Calu3 (cell line): ENCODE measurements at regions not wholly inside any gene's neighbourhood (a gene's known extent, or its start where the extent isn't known, plus 50 kb on each side); places are given as distances from the start of the nearest gene placed in this dataset.

Experiments
- BruUV-seq: library from RNA; stranded (reverse); fragments of 400-500 nt; replicated peaks from 2 replicates; lab custom pipeline; 2021; lab: Mats Ljungman, UMichigan
- CTCF ChIA-PET: fragments of 300-600 bp; sonication (Branson Sonifier 250); formaldehyde crosslinking; loops from one replicate; lab custom pipeline; 2022; ENCODE audit warnings: antibody characterized with exemption; lab: Charles Lee
- DNase-seq: peaks from one replicate; pipeline ENCODE4 v3.0.0; 2022
- H3K27ac Mint-ChIP-seq: one replicate; pipeline ENCODE4 v1.8.0; 2022; ENCODE audit warnings: mixed read lengths; ENCODE audit not compliant: unreplicated experiment
- H3K27me3 Mint-ChIP-seq: one replicate; pipeline ENCODE4 v1.8.0; 2022; ENCODE audit warnings: mixed read lengths; ENCODE audit not compliant: unreplicated experiment
- H3K36me3 Mint-ChIP-seq: one replicate; pipeline ENCODE4 v1.8.0; 2022; ENCODE audit warnings: mild to moderate bottlenecking, moderate library complexity, mixed read lengths; ENCODE audit not compliant: insufficient read depth, unreplicated experiment
- H3K4me1 Mint-ChIP-seq: one replicate; pipeline ENCODE4 v1.8.0; 2022; ENCODE audit warnings: mild to moderate bottlenecking, low read depth, mixed read lengths; ENCODE audit not compliant: unreplicated experiment
- H3K4me3 Mint-ChIP-seq: one replicate; pipeline ENCODE4 v1.8.0; 2022; ENCODE audit warnings: mild to moderate bottlenecking, low read depth, moderate library complexity, mixed read lengths; ENCODE audit not compliant: unreplicated experiment
- H3K9me3 Mint-ChIP-seq: one replicate; pipeline ENCODE4 v1.8.0; 2022; ENCODE audit warnings: low read depth, mixed read lengths; ENCODE audit not compliant: unreplicated experiment
- intact Hi-C: fragments of 100-400 bp; cut with micrococcal nuclease; formaldehyde crosslinking; loops from one replicate; pipeline ENCODE4 v1.10.0; 2022; ENCODE audit not compliant: unreplicated experiment
- TF ChIP-seq, protein P1 (sequence below): fragments of 200-600 bp; IDR thresholded peaks from one replicate; pipeline ENCODE4 v1.8.0; 2022; ENCODE audit warnings: antibody characterized with exemption; ENCODE audit not compliant: unreplicated experiment

GRCh38 chr7:25553580-25554291 lies 325.4 kb upstream of the NPVF start:
- no TSS peak for BruUV-seq

GRCh38 chr7:25557379-25557917 lies 329.2 kb upstream of the NPVF start:
- no peak for DNase-seq
- Mint-ChIP-seq H3K9me3 (no peaks in the 10 kb centered on the region), H3K4me1 (no peaks in the 10 kb centered on the region), H3K27me3 (peaks cover 98% of the 10 kb centered on the region), H3K36me3 (no peaks in the 10 kb centered on the region), H3K27ac (no peak overlapping the region), H3K4me3 (no peak overlapping the region)
- CTCF ChIA-PET, result no interaction called here
- intact Hi-C loops, result no loop called here
- no TSS peak for BruUV-seq
- TF ChIP-seq, protein P1, sequence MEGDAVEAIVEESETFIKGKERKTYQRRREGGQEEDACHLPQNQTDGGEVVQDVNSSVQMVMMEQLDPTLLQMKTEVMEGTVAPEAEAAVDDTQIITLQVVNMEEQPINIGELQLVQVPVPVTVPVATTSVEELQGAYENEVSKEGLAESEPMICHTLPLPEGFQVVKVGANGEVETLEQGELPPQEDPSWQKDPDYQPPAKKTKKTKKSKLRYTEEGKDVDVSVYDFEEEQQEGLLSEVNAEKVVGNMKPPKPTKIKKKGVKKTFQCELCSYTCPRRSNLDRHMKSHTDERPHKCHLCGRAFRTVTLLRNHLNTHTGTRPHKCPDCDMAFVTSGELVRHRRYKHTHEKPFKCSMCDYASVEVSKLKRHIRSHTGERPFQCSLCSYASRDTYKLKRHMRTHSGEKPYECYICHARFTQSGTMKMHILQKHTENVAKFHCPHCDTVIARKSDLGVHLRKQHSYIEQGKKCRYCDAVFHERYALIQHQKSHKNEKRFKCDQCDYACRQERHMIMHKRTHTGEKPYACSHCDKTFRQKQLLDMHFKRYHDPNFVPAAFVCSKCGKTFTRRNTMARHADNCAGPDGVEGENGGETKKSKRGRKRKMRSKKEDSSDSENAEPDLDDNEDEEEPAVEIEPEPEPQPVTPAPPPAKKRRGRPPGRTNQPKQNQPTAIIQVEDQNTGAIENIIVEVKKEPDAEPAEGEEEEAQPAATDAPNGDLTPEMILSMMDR, result no peak

More at GRCh38 chr7:25553580-25554291, 325.4 kb upstream of the NPVF start:
- no peaks in the 10 kb centered on the region for H3K4me1 Mint-ChIP-seq
- TF ChIP-seq, protein P1, result no peak
- CTCF ChIA-PET, result no interaction called here
- H3K27me3 Mint-ChIP-seq, result peaks cover 92% of the 10 kb centered on the region
- no peaks in the 10 kb centered on the region for H3K9me3 Mint-ChIP-seq
- no peak for DNase-seq
- H3K27ac Mint-ChIP-seq, result no peak overlapping the region
- H3K4me3 Mint-ChIP-seq, result no peak overlapping the region
- intact Hi-C loops, result no loop called here
- no peaks in the 10 kb centered on the region for H3K36me3 Mint-ChIP-seq

DNA sequence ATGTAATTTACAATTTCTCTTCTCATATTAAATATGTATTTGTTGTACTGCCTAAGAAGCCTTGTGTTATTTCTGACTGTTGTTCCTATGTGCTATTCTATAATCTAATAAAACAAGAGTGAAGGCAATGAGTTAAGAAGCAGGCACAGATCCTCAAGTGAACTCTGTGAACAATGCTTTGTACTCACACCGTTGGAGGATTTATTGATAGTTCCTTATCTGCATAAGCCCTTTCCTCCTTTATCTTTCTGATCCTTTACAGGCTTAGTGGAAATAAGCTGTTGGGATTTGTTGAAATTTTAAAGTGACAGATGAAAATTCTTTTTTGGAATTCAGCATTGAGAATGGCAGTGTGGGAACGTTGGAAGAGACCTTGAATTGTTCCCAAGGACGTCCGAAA lies 329.6 kb upstream of the NPVF start:
- no peak for DNase-seq
- H3K27ac Mint-ChIP-seq, result no peak overlapping the region
- no peaks in the 10 kb centered on the region for H3K4me1 Mint-ChIP-seq
- peaks cover 98% of the 10 kb centered on the region for H3K27me3 Mint-ChIP-seq
- no peaks in the 10 kb centered on the region for H3K9me3 Mint-ChIP-seq
- TF ChIP-seq, protein P1, result no peak
- intact Hi-C loops, result no loop called here
- no peaks in the 10 kb centered on the region for H3K36me3 Mint-ChIP-seq
- CTCF ChIA-PET, result no interaction called here
- no peak overlapping the region for H3K4me3 Mint-ChIP-seq
- BruUV-seq, result no TSS peak

GRCh38 chr7:25558605-25559004 lies 330.3 kb upstream of the NPVF start:
- DNase-seq, result no peak
- intact Hi-C loops, result no loop called here
- Mint-ChIP-seq H3K36me3 (no peaks in the 10 kb centered on the region), H3K4me3 (no peak overlapping the region), H3K9me3 (no peaks in the 10 kb centered on the region), H3K4me1 (no peaks in the 10 kb centered on the region), H3K27me3 (peaks cover 95% of the 10 kb centered on the region), H3K27ac (no peak overlapping the region)
- TF ChIP-seq, protein P1, result no peak
- BruUV-seq, result no TSS peak
- CTCF ChIA-PET, result no interaction called here
